ENCODE measurements at regions not wholly inside any gene's neighbourhood (a gene's known extent, or its start where the extent isn't known, plus 50 kb on each side); places are given as distances from the start of the nearest gene placed in this dataset.

- peaks cover 22 to 24% of the 10 kb centered on the region in 2 donors for H3K9me3 Mint-ChIP-seq
- no peak overlapping the region for H3K27ac Mint-ChIP-seq
- no peak for DNase-seq (ENCODE audit: low spot score in 2 of 2)
- no peak for ATAC-seq
- H3K36me3 Mint-ChIP-seq = peaks cover 5 to 12% of the 10 kb centered on the region in 2 donors
Measured at GRCh38 chr4:35447474-35447873, 796.8 kb downstream of the ARAP2 start.

- DNase-seq (ENCODE audit: low spot score in 2 of 2) (no peak), ATAC-seq (no peak)
- Mint-ChIP-seq H3K36me3 (no peaks in the 10 kb centered on the region), H3K27ac (no peak overlapping the region), H3K9me3 (peaks cover 18 to 26% of the 10 kb centered on the region in 2 donors)
Measured at GRCh38 chr4:35459045-35459444, 785.3 kb downstream of the ARAP2 start.

- ATAC-seq = no peak
- Mint-ChIP-seq H3K36me3 (no peaks in the 10 kb centered on the region), H3K27ac (no peak overlapping the region), H3K9me3 (peaks cover 17 to 21% of the 10 kb centered on the region in 2 donors)
- no peak for DNase-seq (ENCODE audit: low spot score in 2 of 2)
Measured at GRCh38 chr4:35461931-35462659, 782.2 kb downstream of the ARAP2 start.

- Mint-ChIP-seq H3K9me3 (peaks cover 11 to 17% of the 10 kb centered on the region in 2 donors), H3K27ac (no peak overlapping the region), H3K36me3 (no peaks in the 10 kb centered on the region)
- no peak for ATAC-seq
- no peak for DNase-seq (ENCODE audit: low spot score in 2 of 2)
Measured at GRCh38 chr4:35463251-35463952, 780.9 kb downstream of the ARAP2 start.

- no peak overlapping the region for H3K27ac Mint-ChIP-seq
- peaks cover 11 to 12% of the 10 kb centered on the region in 2 donors for H3K9me3 Mint-ChIP-seq
- no peak for ATAC-seq
- DNase-seq (ENCODE audit: low spot score in 2 of 2) = no peak
- no peaks in the 10 kb centered on the region for H3K36me3 Mint-ChIP-seq
Measured at GRCh38 chr4:35464964-35465528, 779.3 kb downstream of the ARAP2 start.

- Mint-ChIP-seq H3K36me3 (no peaks in the 10 kb centered on the region), H3K9me3 (peaks cover 0 to 4% of the 10 kb centered on the region in 2 donors)
- no peak for ATAC-seq
Measured at GRCh38 chr4:35491093-35491492, 753.2 kb downstream of the ARAP2 start.

GRCh38 chr4:35493977-35494376 lies 750.3 kb downstream of the ARAP2 start:
- no peak for ATAC-seq

More at GRCh38 chr4:35491093-35491492, 753.2 kb downstream of the ARAP2 start:
- H3K27ac Mint-ChIP-seq = no peak overlapping the region
- no peak for DNase-seq (ENCODE audit: low spot score in 2 of 2)

GRCh38 chr4:35494955-35495354 lies 749.4 kb downstream of the ARAP2 start:
- H3K27ac Mint-ChIP-seq = no peak overlapping the region
- no peak for ATAC-seq

More at GRCh38 chr4:35493977-35494376, 750.3 kb downstream of the ARAP2 start:
- Mint-ChIP-seq H3K36me3 (no peaks in the 10 kb centered on the region), H3K9me3 (peaks cover 0 to 3% of the 10 kb centered on the region in 2 donors), H3K27ac (no peak overlapping the region)
- no peak for DNase-seq (ENCODE audit: low spot score in 2 of 2)

GRCh38 chr4:35500812-35501211 lies 743.5 kb downstream of the ARAP2 start:
- no peak for ATAC-seq
- no peak overlapping the region for H3K27ac Mint-ChIP-seq
- H3K9me3 Mint-ChIP-seq = peaks cover 4 to 10% of the 10 kb centered on the region in 2 donors
- no peak for DNase-seq (ENCODE audit: low spot score in 2 of 2)
- no peaks in the 10 kb centered on the region for H3K36me3 Mint-ChIP-seq

More at GRCh38 chr4:35494955-35495354, 749.4 kb downstream of the ARAP2 start:
- Mint-ChIP-seq H3K36me3 (no peaks in the 10 kb centered on the region), H3K9me3 (peaks cover 0 to 3% of the 10 kb centered on the region in 2 donors)
- DNase-seq (ENCODE audit: low spot score in 2 of 2) = no peak

- ATAC-seq = no peak
- no peak for DNase-seq (ENCODE audit: low spot score in 2 of 2)
- Mint-ChIP-seq H3K36me3 (no peaks in the 10 kb centered on the region), H3K27ac (no peak overlapping the region), H3K9me3 (peaks cover 8 to 10% of the 10 kb centered on the region in 2 donors)
Measured at GRCh38 chr4:35503435-35503834, 740.9 kb downstream of the ARAP2 start.

GRCh38 chr4:35506161-35506560 lies 738.2 kb downstream of the ARAP2 start:
- Mint-ChIP-seq H3K9me3 (peaks cover 8 to 10% of the 10 kb centered on the region in 2 donors), H3K27ac (no peak overlapping the region), H3K36me3 (no peaks in the 10 kb centered on the region)
- ATAC-seq = no peak
- DNase-seq (ENCODE audit: low spot score in 2 of 2) = no peak

GRCh38 chr4:35511851-35512250 lies 732.5 kb downstream of the ARAP2 start:
- Mint-ChIP-seq H3K9me3 (peaks cover 0 to 4% of the 10 kb centered on the region in 2 donors), H3K27ac (no peak overlapping the region), H3K36me3 (no peaks in the 10 kb centered on the region)
- DNase-seq (ENCODE audit: low spot score in 2 of 2) = no peak
- no peak for ATAC-seq

- H3K27ac Mint-ChIP-seq = no peak overlapping the region
- DNase-seq (ENCODE audit: low spot score in 2 of 2) (no peak), ATAC-seq (no peak)
- H3K36me3 Mint-ChIP-seq = no peaks in the 10 kb centered on the region
- peaks cover 4 to 5% of the 10 kb centered on the region in 2 donors for H3K9me3 Mint-ChIP-seq
Measured at GRCh38 chr4:35516102-35516501, 728.2 kb downstream of the ARAP2 start.

GRCh38 chr4:35520059-35520458 lies 724.3 kb downstream of the ARAP2 start:
- ATAC-seq = no peak
- no peak for DNase-seq (ENCODE audit: low spot score in 2 of 2)
- Mint-ChIP-seq H3K36me3 (no peaks in the 10 kb centered on the region), H3K9me3 (peaks cover 4 to 12% of the 10 kb centered on the region in 2 donors), H3K27ac (no peak overlapping the region)

GRCh38 chr4:35521682-35522081 lies 722.6 kb downstream of the ARAP2 start:
- Mint-ChIP-seq H3K27ac (no peak overlapping the region), H3K9me3 (peaks cover 4 to 15% of the 10 kb centered on the region in 2 donors), H3K36me3 (no peaks in the 10 kb centered on the region)
- DNase-seq (ENCODE audit: low spot score in 2 of 2) = no peak
- no peak for ATAC-seq

- DNase-seq (ENCODE audit: low spot score in 2 of 2) (no peak), ATAC-seq (no peak)
- Mint-ChIP-seq H3K27ac (no peak overlapping the region), H3K9me3 (peaks cover 4 to 22% of the 10 kb centered on the region in 2 donors), H3K36me3 (no peaks in the 10 kb centered on the region)
Measured at GRCh38 chr4:35525192-35525978, 718.9 kb downstream of the ARAP2 start.

GRCh38 chr4:35526456-35526855 lies 717.9 kb downstream of the ARAP2 start:
- Mint-ChIP-seq H3K36me3 (no peaks in the 10 kb centered on the region), H3K27ac (no peak overlapping the region), H3K9me3 (peaks cover 4 to 17% of the 10 kb centered on the region in 2 donors)
- DNase-seq (ENCODE audit: low spot score in 2 of 2) (no peak), ATAC-seq (no peak)

Measured in activated naive CD4-positive, alpha-beta T cell treated with anti-CD3 and anti-CD28 coated beads, Interleukin-2, amount 50 U/mL, for 72 hours (primary cell).